Lower leg skin (tissue), 4 donors: ENCODE measurements at regions not wholly inside any gene's neighbourhood (a gene's known extent, or its start where the extent isn't known, plus 50 kb on each side); places are given as distances from the start of the nearest gene placed in this dataset.

Source experiments
- DNase-seq, 2 donors: peaks; one replicate each; pipeline ENCODE4 v3.0.0-alpha.2; 2019; ENCODE audit warnings: low spot score in 2 of 2
- H3K4me3 ChIP-seq: fragments of 200-600 bp; sonication (generic); 2 replicates; pipeline ENCODE4 v1.5.1; 2017; ENCODE audit warnings: mild to moderate bottlenecking, low read depth; ENCODE audit not compliant: poor library complexity, severe bottlenecking
- CTCF ChIP-seq, 3 donors: fragments of 450-650 bp; IDR thresholded peaks; one replicate each; pipeline ENCODE4 v1.5.1; 2016; ENCODE audit warnings: antibody characterized with exemption in 3 of 3, mild to moderate bottlenecking in 3 of 3, moderate library complexity in 2 of 3
- POLR2A ChIP-seq, 2 donors: fragments of 450-650 bp; IDR thresholded peaks; one replicate each; pipeline ENCODE4 v1.6.1; 2016 to 2017; ENCODE audit warnings: antibody characterized with exemption in 2 of 2, mild to moderate bottlenecking in 1 of 2, moderate library complexity in 1 of 2
- WGBS, 2 donors: methylation state at CpG; one replicate each; pipeline ENCODE4 v1.1.5; 2018; 5-methylcytosine and 5-hydroxymethylcytosine counted together
- intact Hi-C: fragments of 100-400 bp; cut with DNase I; formaldehyde crosslinking; loops from one replicate; pipeline ENCODE4 v1.15.0; 2023; ENCODE audit warnings: low total_unique reads

DNA sequence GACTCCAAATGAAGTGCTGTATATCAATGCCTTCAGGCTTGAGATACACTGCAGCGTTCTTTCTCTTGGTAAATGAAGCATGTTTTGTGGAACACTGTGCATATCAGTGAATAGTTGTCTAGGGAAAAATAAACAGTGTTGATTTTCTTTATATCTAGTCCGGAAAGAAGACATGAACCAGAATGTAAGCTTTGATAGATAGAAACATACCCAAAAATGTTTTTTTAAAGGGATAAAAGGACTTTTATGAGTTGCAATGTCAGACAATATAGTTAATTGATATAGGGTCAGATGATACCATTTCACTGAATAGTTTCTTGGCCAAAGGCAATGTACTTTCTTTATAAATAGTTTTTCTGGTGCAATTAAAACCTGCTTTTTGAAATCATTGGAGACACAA lies 1037.8 kb downstream of the OTOL1 start:
- WGBS, 2 donors, result 70 to 83% methylated on average over 2 of the region's 2 CpGs
- DNase-seq, result no peak
- no peak overlapping the region for H3K4me3 ChIP-seq
- TF ChIP-seq POLR2A (IDR thresholded peaks at IDR 0.05), result no peak
- TF ChIP-seq CTCF (IDR thresholded peaks at IDR 0.05), result no peak
- intact Hi-C loops, result no loop called here

DNA sequence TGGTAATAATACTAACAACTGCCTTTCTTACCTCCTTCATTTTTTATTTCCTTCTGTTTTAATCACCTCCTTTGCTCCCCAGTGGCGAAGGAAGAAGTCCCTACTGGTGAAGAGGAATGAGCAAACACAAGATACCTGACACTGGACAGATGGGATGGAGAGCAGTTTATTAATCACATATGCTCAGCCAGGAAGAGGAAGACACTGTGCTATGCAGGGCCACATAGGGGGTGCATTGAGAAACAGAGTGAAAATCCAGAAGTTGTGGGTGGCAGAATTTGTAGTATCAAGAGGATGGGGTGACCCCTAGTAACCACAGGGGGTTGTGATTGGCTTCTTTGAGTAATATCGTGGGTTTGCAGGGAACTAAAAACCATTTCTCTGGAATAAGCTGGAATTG lies 1041.9 kb downstream of the OTOL1 start:
- TF ChIP-seq CTCF (IDR thresholded peaks at IDR 0.05) (no peak), POLR2A (IDR thresholded peaks at IDR 0.05) (no peak)
- DNase-seq, result no peak
- H3K4me3 ChIP-seq, result no peak overlapping the region
- WGBS, 2 donors, result 43 to 59% methylated on average over 2 of the region's 2 CpGs
- intact Hi-C loops, result no loop called here

DNA sequence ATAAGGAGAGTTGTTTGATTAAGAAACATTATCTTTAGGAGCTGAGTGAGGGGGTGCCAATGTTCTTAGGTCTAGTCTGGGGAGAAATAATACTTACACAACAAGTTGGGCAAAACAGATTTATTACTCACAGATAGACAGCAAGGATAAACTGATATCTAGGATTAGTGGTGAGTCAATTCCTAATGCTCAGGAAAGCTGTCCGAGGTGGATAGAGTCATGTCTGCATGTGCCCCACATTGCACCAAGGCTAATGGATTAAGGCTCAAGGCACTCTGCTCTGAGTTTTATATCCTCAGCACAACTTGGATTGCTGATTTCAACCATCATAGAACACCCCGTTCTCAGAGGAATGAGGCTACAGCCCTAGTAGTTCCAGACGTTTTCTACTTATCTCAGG lies 1042.3 kb downstream of the OTOL1 start:
- 75 to 79% methylated on average over 3 of the region's 3 CpGs for WGBS, 2 donors
- no peak overlapping the region for H3K4me3 ChIP-seq
- intact Hi-C loops, result no loop called here
- TF ChIP-seq CTCF (IDR thresholded peaks at IDR 0.05), result no peak
- TF ChIP-seq POLR2A (IDR thresholded peaks at IDR 0.05), result no peak
- DNase-seq, result no peak

DNA sequence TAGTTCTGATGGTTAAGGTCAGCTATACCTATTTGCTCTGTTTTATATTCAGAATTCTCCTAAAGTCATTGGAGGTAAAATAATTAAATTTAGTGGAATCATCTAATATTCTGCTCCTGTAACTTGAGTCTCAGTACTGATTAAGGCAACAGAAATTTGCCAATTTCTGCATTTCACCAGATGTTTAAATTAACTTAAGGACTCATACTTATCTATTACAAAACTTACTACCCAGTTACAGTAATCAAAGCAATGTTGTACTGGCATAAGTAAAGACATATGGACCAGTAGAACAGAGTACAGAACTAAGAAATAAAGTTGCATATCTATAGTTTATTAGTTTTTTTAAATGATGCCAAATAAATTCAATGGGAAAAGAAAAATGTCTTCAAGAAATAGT lies 1043.8 kb downstream of the OTOL1 start:
- no peak overlapping the region for H3K4me3 ChIP-seq
- intact Hi-C loops, result no loop called here
- no peak for DNase-seq
- TF ChIP-seq POLR2A (IDR thresholded peaks at IDR 0.05) (no peak), CTCF (IDR thresholded peaks at IDR 0.05) (no peak)

DNA sequence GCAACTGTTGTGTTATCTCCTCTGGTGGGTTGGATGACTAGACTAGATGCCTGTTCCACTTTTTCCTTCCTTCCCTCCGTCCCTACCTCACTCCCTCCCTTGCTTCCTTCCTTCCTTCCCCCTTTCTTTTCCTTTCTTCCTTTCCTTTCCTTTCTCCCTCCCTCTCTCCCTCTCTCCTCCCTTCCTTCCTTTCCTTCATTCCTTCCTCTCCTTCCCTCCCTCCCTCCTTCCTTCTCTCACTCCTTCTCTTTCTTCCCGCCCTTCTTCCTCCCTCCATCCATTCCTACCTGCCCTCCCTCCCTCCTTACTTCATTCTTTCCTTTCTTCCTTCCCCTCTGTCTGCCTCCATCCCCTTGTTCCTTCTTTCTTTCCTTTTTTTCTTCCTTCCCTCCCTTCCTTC lies 1045.3 kb downstream of the OTOL1 start:
- WGBS, 2 donors, result 72 to 76% methylated on average over 2 of the region's 2 CpGs
- no peak for TF ChIP-seq CTCF (IDR thresholded peaks at IDR 0.05)
- TF ChIP-seq POLR2A (IDR thresholded peaks at IDR 0.05), result no peak
- H3K4me3 ChIP-seq, result no peak overlapping the region
- intact Hi-C loops, result no loop called here
- DNase-seq, result no peak

- no peak overlapping the region for H3K4me3 ChIP-seq
- intact Hi-C loops, result no loop called here
- TF ChIP-seq POLR2A (IDR thresholded peaks at IDR 0.05) (no peak), CTCF (IDR thresholded peaks at IDR 0.05) (no peak)
- DNase-seq, result no peak
- 67 to 71% methylated on average over 3 of the region's 3 CpGs for WGBS, 2 donors
These were observed 1047.6 kb downstream of the OTOL1 start for GRCh38 chr3:162544246-162544645.
